HG03432 (cell line): ENCODE measurements at regions not wholly inside any gene's neighbourhood (a gene's known extent, or its start where the extent isn't known, plus 50 kb on each side); places are given as distances from the start of the nearest gene placed in this dataset.
"Not testable (repeated sequence)": the region's sequence is repeated elsewhere in the genome, so short reads cannot be mapped to it uniquely, and the experiment has no call there.

Source experiments
- ATAC-seq: cut with Tn5 transposase; IDR thresholded peaks from one replicate; pipeline ENCODE4 v1.9.1; 2021; ENCODE audit warnings: mild to moderate bottlenecking, moderate library complexity; ENCODE audit not compliant: unreplicated experiment

GRCh38 chr20:12857643-12858042 is 151.1 kb upstream of the SPTLC3 start:
- not testable (repeated sequence) for ATAC-seq

GRCh38 chr20:12860619-12861247 is 148.0 kb upstream of the SPTLC3 start:
- no peak for ATAC-seq

- no peak for ATAC-seq
Measured at GRCh38 chr20:12869669-12870068, 139.1 kb upstream of the SPTLC3 start.

GRCh38 chr20:12870588-12870987 is 138.2 kb upstream of the SPTLC3 start:
- ATAC-seq: no peak

- ATAC-seq: no peak
Measured at GRCh38 chr20:12874933-12875332, 133.8 kb upstream of the SPTLC3 start.

- ATAC-seq: no peak
Measured at GRCh38 chr20:12875510-12875909, 133.3 kb upstream of the SPTLC3 start.

- no peak for ATAC-seq
Measured at GRCh38 chr20:12882832-12883506, 125.8 kb upstream of the SPTLC3 start.

- ATAC-seq: no peak
Measured at GRCh38 chr20:12883507-12883885, 125.3 kb upstream of the SPTLC3 start.

- no peak for ATAC-seq
Measured at GRCh38 chr20:12886618-12887363, 122.0 kb upstream of the SPTLC3 start.

GRCh38 chr20:12891643-12892042 is 117.1 kb upstream of the SPTLC3 start:
- ATAC-seq: no peak

- no peak for ATAC-seq
Measured at GRCh38 chr20:12893019-12893418, 115.8 kb upstream of the SPTLC3 start.

GRCh38 chr20:12893653-12894052 is 115.1 kb upstream of the SPTLC3 start:
- no peak for ATAC-seq

GRCh38 chr20:12894089-12894488 is 114.7 kb upstream of the SPTLC3 start:
- no peak for ATAC-seq

GRCh38 chr20:12896180-12896579 is 112.6 kb upstream of the SPTLC3 start:
- ATAC-seq: no peak

- ATAC-seq: no peak
Measured at GRCh38 chr20:12902992-12903391, 105.8 kb upstream of the SPTLC3 start.

- no peak for ATAC-seq
Measured at GRCh38 chr20:12906361-12906760, 102.4 kb upstream of the SPTLC3 start.

- ATAC-seq: no peak
Measured at GRCh38 chr20:12911372-12911771, 97.4 kb upstream of the SPTLC3 start.

GRCh38 chr20:12913781-12914443 is 94.9 kb upstream of the SPTLC3 start:
- no peak for ATAC-seq

GRCh38 chr20:12914804-12915203 is 94.0 kb upstream of the SPTLC3 start:
- no peak for ATAC-seq

GRCh38 chr20:12916699-12917098 is 92.1 kb upstream of the SPTLC3 start:
- no peak for ATAC-seq

- no peak for ATAC-seq
Measured at GRCh38 chr20:12924126-12924525, 84.6 kb upstream of the SPTLC3 start.
